Psoas muscle (tissue), 7 donors: ENCODE measurements at regions not wholly inside any gene's neighbourhood (a gene's known extent, or its start where the extent isn't known, plus 50 kb on each side); places are given as distances from the start of the nearest gene placed in this dataset.

Experiments
- ATAC-seq, 4 donors: fragments of 200-7000 bp; cut with Tn5 transposase; one replicate each; pipeline ENCODE4 v1.9.1; 2020; ENCODE audit warnings: moderate library complexity in 3 of 4, mild to moderate bottlenecking in 2 of 4
- DNase-seq, 2 donors: peaks; one replicate each; pipeline ENCODE4 v3.0.0-alpha.2; 2020
- H3K27ac ChIP-seq: fragments of 200-600 bp; one replicate; pipeline ENCODE4 v1.8.0; 2022
- H3K27me3 ChIP-seq, 3 donors: fragments of 200-600 bp in 1 of 3; one replicate each; pipeline versions ENCODE4 v1.6.1 to v1.8.0; 2013 to 2022; ENCODE audit warnings: low read length in 2 of 3, mild to moderate bottlenecking in 2 of 3, moderate library complexity in 1 of 3; ENCODE audit not compliant: insufficient read depth in 3 of 3
- H3K36me3 ChIP-seq, 2 donors: fragments of 200-600 bp in 1 of 2; one replicate each; pipeline versions ENCODE4 v1.6.1 to v1.8.0; 2013 to 2022; ENCODE audit warnings: low read depth in 1 of 2, mild to moderate bottlenecking in 1 of 2, moderate library complexity in 1 of 2; ENCODE audit not compliant: insufficient read depth in 1 of 2
- H3K4me1 ChIP-seq: fragments of 200-600 bp; one replicate; pipeline ENCODE4 v1.8.0; 2022
- H3K4me3 ChIP-seq: fragments of 200-600 bp; one replicate; pipeline ENCODE4 v1.8.0; 2022; ENCODE audit warnings: mild to moderate bottlenecking
- H3K9me3 ChIP-seq: fragments of 200-600 bp; one replicate; pipeline ENCODE4 v1.8.0; 2022
- WGBS, 3 donors: extraction: QIAGEN DNeasy Blood & Tissue Kit; methylation state at CpG; one replicate each; pipeline versions ENCODE4 v1.1.6 to v1.1.7; 2013; 5-methylcytosine and 5-hydroxymethylcytosine counted together
- intact Hi-C, 2 donors: fragments of 100-400 bp; cut with DNase I; formaldehyde crosslinking; loops; one replicate each; pipeline versions ENCODE4 v1.11.0 to v1.14.2; 2022
- TF ChIP-seq, protein P1 (sequence below): fragments of 200-600 bp; IDR thresholded peaks from one replicate; pipeline ENCODE4 v1.8.0; 2022; ENCODE audit warnings: antibody characterized with exemption
- donor health status: healthy with polysubstance abuse.
- donor health status: DM: no; HTN: no; CAD: no; lungs with moderate emphysema.
- donor health status: Bipolar disorder and iron deficiency.
- donor health status: healthy.
- donor health status: DM: yes; HTN: yes; CAD: no.
- donor health status: DM: no; HTN: no; CAD: no.
- donor health status: DM: yes; HTN: yes; CAD: no.

DNA sequence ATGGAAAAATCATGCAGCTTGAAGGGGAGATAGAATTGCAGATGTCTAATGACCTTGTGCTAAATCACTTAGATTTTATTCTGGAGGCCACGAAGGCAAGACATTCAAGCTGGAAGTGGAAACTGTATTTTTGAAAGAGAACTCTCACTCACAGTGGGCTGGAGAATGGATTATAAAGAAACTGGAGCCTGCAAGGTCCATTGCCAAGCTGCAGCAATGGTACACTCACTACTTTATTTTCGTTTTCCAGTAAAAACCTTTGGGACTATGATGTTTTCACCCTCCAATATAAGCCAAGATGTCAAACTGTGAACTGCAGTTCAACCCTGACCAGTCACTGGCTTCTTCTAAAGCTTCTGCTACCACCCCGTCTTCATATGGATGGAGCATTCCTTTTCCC lies 62.0 kb downstream of the SKIDA1 start:
- TF ChIP-seq, protein P1, sequence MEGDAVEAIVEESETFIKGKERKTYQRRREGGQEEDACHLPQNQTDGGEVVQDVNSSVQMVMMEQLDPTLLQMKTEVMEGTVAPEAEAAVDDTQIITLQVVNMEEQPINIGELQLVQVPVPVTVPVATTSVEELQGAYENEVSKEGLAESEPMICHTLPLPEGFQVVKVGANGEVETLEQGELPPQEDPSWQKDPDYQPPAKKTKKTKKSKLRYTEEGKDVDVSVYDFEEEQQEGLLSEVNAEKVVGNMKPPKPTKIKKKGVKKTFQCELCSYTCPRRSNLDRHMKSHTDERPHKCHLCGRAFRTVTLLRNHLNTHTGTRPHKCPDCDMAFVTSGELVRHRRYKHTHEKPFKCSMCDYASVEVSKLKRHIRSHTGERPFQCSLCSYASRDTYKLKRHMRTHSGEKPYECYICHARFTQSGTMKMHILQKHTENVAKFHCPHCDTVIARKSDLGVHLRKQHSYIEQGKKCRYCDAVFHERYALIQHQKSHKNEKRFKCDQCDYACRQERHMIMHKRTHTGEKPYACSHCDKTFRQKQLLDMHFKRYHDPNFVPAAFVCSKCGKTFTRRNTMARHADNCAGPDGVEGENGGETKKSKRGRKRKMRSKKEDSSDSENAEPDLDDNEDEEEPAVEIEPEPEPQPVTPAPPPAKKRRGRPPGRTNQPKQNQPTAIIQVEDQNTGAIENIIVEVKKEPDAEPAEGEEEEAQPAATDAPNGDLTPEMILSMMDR, result no peak
- Histone ChIP-seq H3K4me3 (no peak overlapping the region), H3K9me3 (no peaks in the 10 kb centered on the region), H3K27ac (no peak overlapping the region), H3K27me3 (peaks cover 0 to 3% (median 0%) of the 10 kb centered on the region in 3 donors), H3K4me1 (no peaks in the 10 kb centered on the region), H3K36me3 (no peaks in the 10 kb centered on the region)
- ATAC-seq (no peak), DNase-seq (no peak)
- 46 to 52% (median 51%) methylated on average over 3 of the region's 3 CpGs for WGBS, 3 donors
- intact Hi-C loops, result no loop called here

DNA sequence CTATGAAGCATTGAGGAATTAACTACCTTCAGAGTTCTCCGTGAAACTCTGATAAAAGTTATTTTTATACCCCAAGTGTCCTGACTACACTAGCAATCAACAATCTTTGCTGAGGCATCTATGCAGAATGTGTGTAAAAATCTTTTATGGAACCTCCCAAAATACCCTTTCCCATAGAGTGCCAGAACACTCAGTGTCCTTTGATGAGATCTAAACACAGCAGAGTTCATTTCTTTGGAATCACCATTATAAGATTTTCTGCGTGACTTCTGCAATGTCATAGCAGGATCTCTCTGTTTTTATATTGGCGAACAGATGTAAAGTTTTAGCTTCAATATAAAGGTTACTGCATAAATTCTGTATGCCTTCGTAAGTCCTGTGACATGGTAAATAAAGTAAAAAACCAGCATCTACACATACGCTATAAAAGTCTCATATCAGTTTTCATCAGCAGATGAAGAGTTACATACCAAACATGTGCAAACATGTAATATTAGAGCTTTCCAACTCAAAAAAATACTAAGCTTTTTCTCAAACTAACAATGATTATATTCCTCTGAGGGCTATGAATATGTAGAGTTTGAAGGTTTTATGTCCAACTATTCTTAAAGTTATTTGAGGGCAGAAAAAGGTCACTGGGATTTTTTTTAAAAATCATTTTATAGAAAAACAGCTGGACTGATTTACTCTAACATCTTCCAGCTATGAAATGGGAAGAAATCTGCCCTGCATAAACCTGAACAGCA lies 67.2 kb downstream of the SKIDA1 start:
- no peak overlapping the region for H3K27ac ChIP-seq
- H3K9me3 ChIP-seq, result no peaks in the 10 kb centered on the region
- ATAC-seq (no peak), DNase-seq (no peak)
- TF ChIP-seq, protein P1, result no peak
- intact Hi-C loops, result no loop called here
- WGBS, 3 donors, result 29 to 40% (median 37%) methylated on average over 5 of the region's 5 CpGs
- H3K4me1 ChIP-seq, result no peaks in the 10 kb centered on the region
- no peaks in the 10 kb centered on the region for H3K36me3 ChIP-seq
- H3K27me3 ChIP-seq, result peaks cover 0 to 3% (median 0%) of the 10 kb centered on the region in 3 donors
- no peak overlapping the region for H3K4me3 ChIP-seq

DNA sequence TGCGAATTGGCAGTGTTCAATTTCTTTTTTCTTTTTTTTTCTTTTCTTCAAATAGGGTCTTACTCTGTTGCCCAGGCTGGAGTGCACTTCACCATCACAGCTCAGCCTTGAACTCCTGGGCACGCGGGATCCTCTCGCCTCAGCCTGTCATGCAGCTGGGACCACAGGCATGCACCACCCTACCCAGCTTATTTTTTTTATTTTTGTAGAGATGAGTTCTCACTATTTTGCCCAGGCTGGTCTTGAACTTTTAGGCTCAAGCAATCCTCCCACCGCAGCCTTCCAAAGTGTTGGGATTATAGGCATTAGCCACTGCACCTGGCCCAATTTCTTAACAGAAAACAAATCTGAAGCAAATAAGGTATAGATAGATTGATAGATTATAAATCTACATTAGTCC lies 69.3 kb downstream of the SKIDA1 start:
- Histone ChIP-seq H3K36me3 (no peaks in the 10 kb centered on the region), H3K4me3 (no peak overlapping the region), H3K27me3 (peaks cover 0 to 3% (median 0%) of the 10 kb centered on the region in 3 donors), H3K27ac (no peak overlapping the region), H3K4me1 (no peaks in the 10 kb centered on the region), H3K9me3 (no peaks in the 10 kb centered on the region)
- 84 to 86% (median 86%) methylated on average over 5 of the region's 5 CpGs for WGBS, 3 donors
- intact Hi-C loops, result no loop called here
- no peak for ATAC-seq
- no peak for DNase-seq
- TF ChIP-seq, protein P1, result no peak

DNA sequence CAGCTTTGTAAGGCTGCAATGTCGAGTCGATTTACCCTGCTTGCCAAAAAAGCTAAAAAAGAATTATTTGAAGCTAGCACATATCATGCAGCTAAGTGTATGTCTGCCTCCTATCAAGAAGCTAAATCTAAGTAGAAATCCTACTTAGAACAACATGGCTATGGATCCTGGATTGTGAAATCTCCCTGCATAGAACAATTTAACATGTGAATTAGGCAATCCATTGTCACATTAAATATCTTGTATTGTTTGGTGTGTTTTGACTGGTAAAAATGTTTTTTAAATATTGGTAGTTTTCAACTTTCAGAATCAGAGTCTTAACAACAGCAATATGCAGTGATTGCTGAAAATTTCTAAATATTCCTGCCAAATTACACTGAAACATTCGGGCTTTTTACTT lies 73.3 kb downstream of the SKIDA1 start:
- no peak for ATAC-seq
- H3K27ac ChIP-seq, result no peak overlapping the region
- peaks cover 4% of the 10 kb centered on the region for H3K9me3 ChIP-seq
- DNase-seq, result no peak
- 82 to 88% (median 87%) methylated on average over 3 of the region's 3 CpGs for WGBS, 3 donors
- no peaks in the 10 kb centered on the region for H3K4me1 ChIP-seq
- no peak overlapping the region for H3K4me3 ChIP-seq
- TF ChIP-seq, protein P1, result no peak
- no peaks in the 10 kb centered on the region for H3K27me3 ChIP-seq
- no peaks in the 10 kb centered on the region for H3K36me3 ChIP-seq
- intact Hi-C loops, result no loop called here
